ENCODE measurements at regions not wholly inside any gene's neighbourhood (a gene's known extent, or its start where the extent isn't known, plus 50 kb on each side); places are given as distances from the start of the nearest gene placed in this dataset.
"Not testable (repeated sequence)": the region's sequence is repeated elsewhere in the genome, so short reads cannot be mapped to it uniquely, and the experiment has no call there.

- Mint-ChIP-seq H3K4me1 (no peaks in the 10 kb centered on the region), H3K9me3 (peaks cover 0 to 20% of the 10 kb centered on the region in 2 donors), H3K4me3 (no peak overlapping the region), H3K27me3 (no peaks in the 10 kb centered on the region), H3K27ac (no peak overlapping the region)
- ATAC-seq, result no peak
- DNase-seq, result no peak
Measured at GRCh38 chr1:96079581-96079980, 642.0 kb upstream of the PTBP2 start.

- ATAC-seq (no peak), DNase-seq (no peak)
- no peaks in the 10 kb centered on the region for H3K27me3 Mint-ChIP-seq
- no peaks in the 10 kb centered on the region for H3K4me1 Mint-ChIP-seq
- H3K4me3 Mint-ChIP-seq, result no peak overlapping the region
- peaks cover 0 to 20% of the 10 kb centered on the region in 2 donors for H3K9me3 Mint-ChIP-seq
- H3K27ac Mint-ChIP-seq, result no peak overlapping the region
Measured at GRCh38 chr1:96080925-96081324, 640.7 kb upstream of the PTBP2 start.

- Mint-ChIP-seq H3K27ac (no peak overlapping the region), H3K4me1 (no peaks in the 10 kb centered on the region), H3K9me3 (peaks cover 3 to 7% of the 10 kb centered on the region in 2 donors), H3K27me3 (no peaks in the 10 kb centered on the region), H3K4me3 (no peak overlapping the region)
- ATAC-seq, result no peak
- DNase-seq, result no peak
Measured at GRCh38 chr1:96087719-96088118, 633.9 kb upstream of the PTBP2 start.

- Mint-ChIP-seq H3K9me3 (peaks cover 3 to 7% of the 10 kb centered on the region in 2 donors), H3K27me3 (no peaks in the 10 kb centered on the region), H3K4me3 (no peak overlapping the region), H3K27ac (no peak overlapping the region), H3K4me1 (no peaks in the 10 kb centered on the region)
- ATAC-seq, result no peak
- no peak for DNase-seq
Measured at GRCh38 chr1:96090134-96090533, 631.5 kb upstream of the PTBP2 start.

- DNase-seq (no peak), ATAC-seq (no peak)
- Mint-ChIP-seq H3K4me1 (no peaks in the 10 kb centered on the region), H3K27me3 (no peaks in the 10 kb centered on the region), H3K4me3 (no peak overlapping the region), H3K27ac (no peak overlapping the region), H3K9me3 (peaks cover 3 to 7% of the 10 kb centered on the region in 2 donors)
Measured at GRCh38 chr1:96095849-96096612, 625.6 kb upstream of the PTBP2 start.

- Mint-ChIP-seq H3K4me3 (no peak overlapping the region), H3K27ac (no peak overlapping the region), H3K4me1 (no peaks in the 10 kb centered on the region), H3K27me3 (no peaks in the 10 kb centered on the region), H3K9me3 (peaks cover 2 to 7% of the 10 kb centered on the region in 2 donors)
- DNase-seq, result no peak
- ATAC-seq, result no peak
Measured at GRCh38 chr1:96096613-96097321, 624.8 kb upstream of the PTBP2 start.

- Mint-ChIP-seq H3K27ac (no peak overlapping the region), H3K4me3 (no peak overlapping the region), H3K27me3 (no peaks in the 10 kb centered on the region), H3K4me1 (no peaks in the 10 kb centered on the region), H3K9me3 (peaks cover 3 to 7% of the 10 kb centered on the region in 2 donors)
- ATAC-seq, result no peak
- DNase-seq, result no peak
Measured at GRCh38 chr1:96104506-96104905, 617.1 kb upstream of the PTBP2 start.

GRCh38 chr1:96104906-96105305 lies 616.7 kb upstream of the PTBP2 start:
- Mint-ChIP-seq H3K4me1 (no peaks in the 10 kb centered on the region), H3K27me3 (no peaks in the 10 kb centered on the region), H3K9me3 (peaks cover 3 to 7% of the 10 kb centered on the region in 2 donors), H3K4me3 (no peak overlapping the region), H3K27ac (no peak overlapping the region)
- no peak for DNase-seq
- no peak for ATAC-seq

- DNase-seq (no peak), ATAC-seq (no peak)
- Mint-ChIP-seq H3K4me1 (no peaks in the 10 kb centered on the region), H3K9me3 (no peaks in the 10 kb centered on the region), H3K27me3 (no peaks in the 10 kb centered on the region), H3K4me3 (no peak overlapping the region), H3K27ac (no peak overlapping the region)
Measured at GRCh38 chr1:96116731-96117130, 604.9 kb upstream of the PTBP2 start.

GRCh38 chr1:96130432-96130831 lies 591.2 kb upstream of the PTBP2 start:
- no peak overlapping the region for H3K4me3 Mint-ChIP-seq
- no peaks in the 10 kb centered on the region for H3K4me1 Mint-ChIP-seq
- H3K27ac Mint-ChIP-seq, result no peak overlapping the region
- no peaks in the 10 kb centered on the region for H3K27me3 Mint-ChIP-seq
- ATAC-seq, result no peak
- H3K9me3 Mint-ChIP-seq, result peaks cover 1 to 3% of the 10 kb centered on the region in 2 donors
- no peak for DNase-seq

GRCh38 chr1:96144636-96145035 lies 576.9 kb upstream of the PTBP2 start:
- Mint-ChIP-seq H3K9me3 (peaks cover 8 to 13% of the 10 kb centered on the region in 2 donors), H3K27me3 (no peaks in the 10 kb centered on the region), H3K4me3 (no peak overlapping the region), H3K4me1 (no peaks in the 10 kb centered on the region), H3K27ac (no peak overlapping the region)
- DNase-seq (no peak), ATAC-seq (no peak)

GRCh38 chr1:96145492-96145891 lies 576.1 kb upstream of the PTBP2 start:
- Mint-ChIP-seq H3K4me1 (no peaks in the 10 kb centered on the region), H3K27ac (no peak overlapping the region), H3K27me3 (no peaks in the 10 kb centered on the region), H3K4me3 (no peak overlapping the region), H3K9me3 (peaks cover 8 to 13% of the 10 kb centered on the region in 2 donors)
- ATAC-seq, result no peak
- no peak for DNase-seq

- H3K9me3 Mint-ChIP-seq, result peaks cover 11% of the 10 kb centered on the region in 2 donors
- not testable (repeated sequence) for H3K27me3 Mint-ChIP-seq, ATAC-seq, H3K27ac Mint-ChIP-seq, DNase-seq, H3K4me1 Mint-ChIP-seq, H3K4me3 Mint-ChIP-seq
Measured at GRCh38 chr1:96152957-96153356, 568.6 kb upstream of the PTBP2 start.

- no peak for ATAC-seq
Measured at GRCh38 chr1:96157101-96157500, 564.5 kb upstream of the PTBP2 start.

GRCh38 chr1:96159379-96159778 lies 562.2 kb upstream of the PTBP2 start:
- Mint-ChIP-seq H3K27ac (no peak overlapping the region), H3K27me3 (no peaks in the 10 kb centered on the region), H3K4me1 (no peaks in the 10 kb centered on the region), H3K4me3 (no peak overlapping the region), H3K9me3 (peaks cover 16 to 23% of the 10 kb centered on the region in 2 donors)
- DNase-seq, result no peak
- ATAC-seq, result no peak

More at GRCh38 chr1:96157101-96157500, 564.5 kb upstream of the PTBP2 start:
- DNase-seq, result no peak
- Mint-ChIP-seq H3K4me3 (no peak overlapping the region), H3K27ac (no peak overlapping the region), H3K27me3 (no peaks in the 10 kb centered on the region), H3K4me1 (no peaks in the 10 kb centered on the region), H3K9me3 (peaks cover 16 to 23% of the 10 kb centered on the region in 2 donors)

GRCh38 chr1:96164053-96164452 lies 557.5 kb upstream of the PTBP2 start:
- H3K9me3 Mint-ChIP-seq, result peaks cover 15 to 16% of the 10 kb centered on the region in 2 donors
- no peak for ATAC-seq
- no peak overlapping the region for H3K27ac Mint-ChIP-seq
- no peak overlapping the region for H3K4me3 Mint-ChIP-seq
- H3K27me3 Mint-ChIP-seq, result no peaks in the 10 kb centered on the region
- H3K4me1 Mint-ChIP-seq, result no peaks in the 10 kb centered on the region
- DNase-seq, result no peak

All from stimulated activated naive CD8-positive, alpha-beta T cell treated with anti-CD3 and anti-CD28 coated beads, Interleukin-15, amount 100 ng/mL, for 72 hours (primary cell).